HT1080 (cell line): ENCODE measurements at regions not wholly inside any gene's neighbourhood (a gene's known extent, or its start where the extent isn't known, plus 50 kb on each side); places are given as distances from the start of the nearest gene placed in this dataset.
"Not testable (repeated sequence)": the region's sequence is repeated elsewhere in the genome, so short reads cannot be mapped to it uniquely, and the experiment has no call there.

ENCODE experiments used
- DNase-seq: peaks from one replicate; pipeline ENCODE4 v3.0.0-alpha.2; 2015; ENCODE audit warnings: low read depth

DNA sequence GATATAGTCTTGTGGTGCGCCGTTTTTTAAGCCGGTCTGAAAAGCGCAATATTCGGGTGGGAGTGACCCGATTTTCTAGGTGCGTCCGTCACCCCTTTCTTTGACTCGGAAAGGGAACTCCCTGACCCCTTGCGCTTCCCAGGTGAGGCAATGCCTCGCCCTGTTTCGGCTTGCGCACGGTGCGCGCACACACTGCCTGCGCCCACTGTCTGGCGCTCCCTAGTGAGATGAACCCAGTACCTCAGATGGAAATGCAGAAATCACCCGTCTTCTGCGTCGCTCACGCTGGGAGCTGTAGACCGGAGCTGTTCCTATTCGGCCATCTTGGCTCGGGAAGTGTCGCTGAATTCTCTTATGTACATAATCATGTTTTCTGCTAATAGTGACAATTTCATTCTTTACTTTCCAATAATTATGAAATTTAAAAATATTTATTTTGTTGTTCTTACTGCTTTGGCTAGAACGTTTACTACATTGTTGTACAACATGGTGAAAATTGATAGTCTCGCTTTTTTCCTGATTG lies 61.2 kb upstream of the MINDY3 start:
- not testable (repeated sequence) for DNase-seq

DNA sequence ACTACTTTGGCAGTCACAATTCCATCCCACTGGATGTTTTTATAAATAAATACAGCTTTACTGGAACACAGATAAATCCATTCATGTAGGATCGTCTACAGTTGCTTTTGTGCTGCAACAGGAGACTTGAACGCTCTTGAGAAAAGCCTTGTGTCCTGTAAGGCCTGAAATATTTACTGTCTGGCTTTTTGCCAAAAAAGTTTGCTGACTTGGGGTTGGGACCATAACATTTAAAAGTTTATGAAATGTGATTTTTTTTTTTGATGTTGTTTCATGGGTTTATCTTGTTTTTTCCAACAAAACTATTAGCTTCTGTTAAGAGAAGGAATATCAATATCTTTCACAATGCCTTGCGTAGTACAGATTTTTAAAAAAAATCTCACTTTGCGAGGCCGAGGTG lies 71.1 kb upstream of the MINDY3 start:
- DNase-seq = no peak

- DNase-seq = peak; percentile 50
Observed at GRCh38 chr10:15939543-15939942, 79.2 kb upstream of the MINDY3 start.

DNA sequence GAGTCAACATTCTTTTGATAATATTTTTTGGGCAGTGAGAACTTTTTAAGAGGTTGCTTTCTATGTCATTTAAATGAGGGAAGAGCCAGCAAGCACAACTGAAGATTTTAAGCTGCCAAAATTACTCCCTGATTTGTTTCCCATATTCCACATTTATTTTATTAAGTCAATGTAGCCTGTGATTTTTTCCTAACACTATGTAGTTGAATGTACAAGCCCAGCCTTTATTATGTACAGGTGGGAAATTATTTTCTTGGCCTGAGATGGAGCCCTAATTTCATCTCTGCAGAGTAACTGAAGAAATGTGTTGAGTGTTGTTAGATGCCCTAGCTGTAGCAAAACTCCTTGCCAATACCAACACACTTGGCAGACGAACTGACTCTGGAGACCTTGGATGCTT lies 83.1 kb upstream of the MINDY3 start:
- DNase-seq = no peak

- no peak for DNase-seq
Observed at GRCh38 chr10:15954188-15954587, 93.9 kb upstream of the MINDY3 start.

DNA sequence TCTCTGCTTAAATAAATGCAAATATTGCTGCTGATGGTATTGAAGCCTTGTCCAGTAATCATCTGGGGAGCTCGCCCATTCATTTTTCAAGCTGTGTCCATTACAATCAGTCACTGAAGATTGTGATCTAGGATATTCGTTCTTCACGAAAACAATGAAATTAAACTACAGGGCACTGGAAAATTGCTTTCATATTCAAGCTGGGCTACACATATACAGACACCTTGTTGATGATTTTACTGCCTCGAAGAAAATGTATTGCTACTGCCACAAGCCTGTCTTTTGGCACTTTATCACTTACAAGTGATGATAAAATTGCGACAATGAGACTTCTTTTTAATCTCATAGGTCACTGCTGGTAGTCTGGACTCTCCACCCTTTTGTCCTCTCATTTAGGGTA lies 100.0 kb upstream of the MINDY3 start:
- no peak for DNase-seq

GRCh38 chr10:15972736-15973135 lies 112.4 kb upstream of the MINDY3 start:
- DNase-seq = not testable (repeated sequence)

DNA sequence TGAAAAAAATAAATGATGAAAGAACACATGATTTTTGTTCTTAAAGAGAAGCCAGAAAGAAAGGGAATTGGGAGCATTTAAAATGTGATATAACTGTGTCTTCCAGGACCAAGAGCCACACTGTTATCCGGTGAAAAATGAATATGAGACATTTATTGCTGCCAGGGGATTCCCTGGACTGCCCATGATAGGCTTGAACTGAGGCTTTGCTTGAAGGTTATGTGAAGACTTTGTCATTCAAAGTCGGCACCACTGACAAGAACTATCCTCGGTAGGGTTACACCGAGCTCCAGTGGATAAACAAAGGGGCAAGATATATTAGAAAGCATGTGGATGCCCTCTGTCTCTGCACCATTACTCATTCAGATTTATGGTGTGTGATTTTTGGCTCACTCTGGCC lies 125.4 kb upstream of the MINDY3 start:
- no peak for DNase-seq

- no peak for DNase-seq
Observed at GRCh38 chr10:15990535-15991129, 130.3 kb upstream of the MINDY3 start.

DNA sequence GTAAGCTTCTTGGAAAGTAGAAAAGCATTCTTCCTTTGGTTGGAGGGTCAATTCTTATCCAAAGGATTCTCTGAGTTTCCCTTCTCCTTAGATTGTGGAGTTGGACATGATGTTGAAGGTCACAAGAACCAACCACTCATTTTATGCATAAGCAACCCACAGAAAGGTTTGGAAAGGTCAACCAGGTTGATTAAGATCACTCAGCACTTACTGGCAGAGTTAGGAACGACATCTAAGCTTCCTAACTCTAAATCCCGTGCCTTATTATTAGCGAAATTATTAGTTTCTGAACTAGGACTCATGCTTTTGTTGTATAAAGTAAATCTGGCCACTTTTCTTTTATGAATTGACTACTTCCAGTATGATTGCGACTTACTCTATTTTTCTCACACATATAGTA lies 137.0 kb upstream of the MINDY3 start:
- DNase-seq = no peak

DNA sequence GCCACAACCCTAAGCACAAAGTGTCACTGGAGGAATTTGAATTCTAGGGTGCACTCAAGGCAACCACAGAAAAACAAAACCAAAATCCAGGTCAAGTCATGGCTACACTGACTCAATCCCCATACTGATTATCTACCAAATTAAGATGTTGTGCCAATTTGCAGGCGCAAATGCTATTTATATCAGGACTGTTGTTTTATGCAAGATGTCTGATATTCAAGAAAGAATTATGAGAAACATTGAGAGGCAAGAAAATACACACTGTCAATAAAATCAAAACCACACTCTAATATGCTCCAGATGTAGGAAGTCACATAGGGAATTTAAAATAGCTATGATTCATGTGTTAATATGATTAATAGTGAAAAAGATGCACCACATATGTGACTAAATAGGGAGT lies 141.3 kb upstream of the MINDY3 start:
- DNase-seq = no peak

GRCh38 chr10:16009785-16010184 lies 149.5 kb upstream of the MINDY3 start:
- no peak for DNase-seq

DNA sequence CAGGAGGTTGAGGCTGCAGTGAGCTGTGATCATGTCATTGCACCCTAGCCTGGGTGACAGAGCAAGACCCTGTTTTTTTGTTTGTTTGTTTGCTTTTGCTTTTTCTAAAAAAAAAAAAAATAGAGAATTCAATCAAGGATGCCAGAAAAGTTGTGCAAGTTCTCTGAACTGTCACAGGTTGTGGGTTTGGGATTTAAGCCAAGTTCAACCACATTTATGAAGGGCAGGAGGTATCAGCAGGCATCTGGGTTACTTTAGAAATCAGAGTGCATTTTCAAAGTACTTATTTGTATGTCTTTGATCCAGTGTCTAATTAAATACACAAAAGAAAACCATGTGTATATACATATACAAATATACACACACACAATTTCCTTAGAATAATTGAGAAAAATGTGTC lies 151.2 kb upstream of the MINDY3 start:
- no peak for DNase-seq

DNA sequence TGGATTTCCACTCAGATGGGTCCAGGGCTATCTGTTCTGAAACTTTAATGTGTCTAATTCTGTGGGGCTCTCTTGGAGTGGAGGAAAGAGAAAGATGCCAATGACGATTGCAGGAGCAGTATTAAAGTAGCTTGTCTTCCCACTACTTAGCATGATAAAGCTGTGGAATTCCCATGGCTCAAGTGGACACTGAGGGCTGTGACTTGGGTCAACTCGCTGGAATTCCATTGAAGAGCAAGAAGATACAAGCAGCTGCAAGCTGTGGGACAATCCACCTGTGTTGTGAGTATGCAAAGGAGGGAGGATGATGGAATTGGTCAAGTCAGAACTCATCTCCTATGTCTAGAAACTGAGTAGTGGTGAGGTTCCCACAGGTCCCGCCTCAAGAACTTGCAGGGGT lies 154.2 kb upstream of the MINDY3 start:
- DNase-seq = no peak

DNA sequence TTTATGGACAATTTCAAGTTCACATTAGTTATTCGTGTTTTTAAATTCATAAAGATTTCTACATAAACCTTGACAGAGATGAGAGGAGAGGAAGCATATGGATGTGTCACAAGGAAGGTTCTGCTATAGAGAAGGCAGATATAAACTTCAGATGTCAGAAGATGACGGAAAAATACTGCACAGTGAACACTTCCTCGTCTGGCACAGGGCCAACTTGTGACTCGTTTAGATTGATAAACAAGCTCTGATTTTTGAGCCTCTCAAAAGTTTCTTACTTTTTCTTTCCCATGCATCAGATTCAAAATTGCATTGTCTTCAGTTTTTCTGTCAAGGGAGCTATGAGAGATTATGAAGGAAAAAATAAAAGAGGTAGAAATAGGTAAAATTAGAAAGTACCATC lies 156.4 kb upstream of the MINDY3 start:
- no peak for DNase-seq

DNA sequence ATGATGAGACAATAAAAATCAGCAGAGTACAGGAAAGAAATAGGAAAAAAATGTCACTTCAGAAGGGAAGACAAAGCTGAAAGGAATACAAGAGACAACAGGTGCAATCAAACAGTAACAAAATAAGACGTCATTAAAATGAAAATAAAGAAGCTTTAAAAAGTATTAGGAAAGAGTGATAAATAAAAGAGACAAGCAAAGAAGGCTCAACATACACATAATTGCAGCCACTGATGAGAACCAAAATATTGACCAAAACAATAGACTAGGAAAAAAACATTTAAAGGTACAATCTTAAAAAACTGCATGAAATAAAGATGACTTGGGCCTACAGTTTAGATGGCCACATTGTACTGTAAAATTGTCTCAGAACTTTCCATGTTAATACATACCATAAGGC lies 160.5 kb upstream of the MINDY3 start:
- DNase-seq = no peak

- DNase-seq = not testable (repeated sequence)
Observed at GRCh38 chr10:16026832-16027231, 166.5 kb upstream of the MINDY3 start.

DNA sequence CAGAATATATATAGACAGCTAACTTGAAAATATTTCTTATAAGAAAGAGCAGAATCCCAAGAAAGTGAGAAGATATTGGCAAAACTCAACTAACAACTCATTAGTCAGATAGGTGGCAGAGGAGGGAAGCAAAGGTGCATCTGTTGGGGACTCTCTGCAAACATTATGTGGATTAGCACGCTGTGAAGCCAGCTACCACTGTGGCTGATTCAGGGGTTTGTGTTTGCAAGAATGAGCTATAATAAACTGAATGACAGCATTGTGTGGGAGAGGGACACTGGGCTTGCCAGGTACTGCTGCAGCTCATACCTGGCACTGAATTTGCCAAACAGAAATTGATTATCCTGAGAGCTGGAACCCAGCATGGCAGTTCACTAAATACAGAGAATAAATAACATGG lies 170.3 kb upstream of the MINDY3 start:
- no peak for DNase-seq

DNA sequence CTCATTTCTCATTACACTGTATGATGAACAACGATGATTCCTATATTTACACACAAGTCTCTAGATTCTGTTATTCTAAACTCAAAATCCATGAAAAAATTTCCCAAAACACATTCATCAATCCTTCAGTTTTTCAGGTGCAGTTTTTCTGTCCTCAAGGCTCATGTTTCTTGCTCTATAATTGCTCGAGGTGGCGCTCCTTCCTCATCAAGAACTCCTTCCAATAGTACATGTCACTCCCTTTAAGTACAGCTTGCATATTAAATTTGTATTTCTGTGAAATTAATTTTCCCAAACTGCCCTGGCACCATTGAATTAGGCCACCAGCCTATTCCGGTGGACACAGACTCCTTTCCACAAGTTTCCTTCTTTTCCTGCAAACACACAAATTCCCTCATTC lies 188.7 kb upstream of the MINDY3 start:
- DNase-seq = peak; percentile 10

GRCh38 chr10:16049782-16050181 lies 189.5 kb upstream of the MINDY3 start:
- peak; percentile 10 for DNase-seq

DNA sequence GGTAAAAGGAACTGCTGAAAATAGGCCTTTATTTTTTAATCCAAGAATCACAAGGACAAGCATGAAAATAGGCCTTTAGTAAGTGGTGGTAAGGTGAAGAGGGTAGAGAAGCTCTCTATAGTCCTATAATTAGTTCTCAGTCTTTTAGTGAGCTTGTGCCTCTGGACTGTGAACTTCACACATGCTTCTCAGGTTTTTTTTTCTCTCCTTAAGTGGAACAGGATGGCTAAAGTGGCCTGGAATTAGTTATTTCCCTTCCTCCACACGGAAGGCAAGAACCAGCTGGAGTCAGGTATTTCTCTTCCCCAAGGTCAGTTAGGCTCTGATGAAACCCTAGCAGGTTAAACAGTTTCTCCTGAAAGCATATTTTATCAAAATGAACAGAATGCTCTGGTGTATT lies 203.0 kb upstream of the MINDY3 start:
- no peak for DNase-seq

DNA sequence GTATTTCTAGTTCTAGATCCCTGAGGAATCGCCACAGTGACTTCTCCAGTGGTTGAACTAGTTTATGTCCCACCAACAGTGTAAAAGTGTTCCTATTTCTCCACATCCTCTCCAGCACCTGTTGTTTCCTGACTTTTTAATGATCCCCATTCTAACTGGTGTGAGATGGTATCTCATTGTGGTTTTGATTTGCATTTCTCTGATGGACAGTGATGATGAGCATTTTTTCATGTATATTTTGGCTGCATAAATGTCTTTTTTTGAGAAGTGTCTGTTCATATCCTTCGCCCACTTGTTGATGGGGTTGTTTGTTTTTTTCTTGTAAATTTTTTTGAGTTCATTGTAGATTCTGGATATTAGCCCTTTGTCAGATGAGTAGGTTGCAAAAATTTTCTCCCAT lies 223.2 kb upstream of the MINDY3 start:
- not testable (repeated sequence) for DNase-seq

DNA sequence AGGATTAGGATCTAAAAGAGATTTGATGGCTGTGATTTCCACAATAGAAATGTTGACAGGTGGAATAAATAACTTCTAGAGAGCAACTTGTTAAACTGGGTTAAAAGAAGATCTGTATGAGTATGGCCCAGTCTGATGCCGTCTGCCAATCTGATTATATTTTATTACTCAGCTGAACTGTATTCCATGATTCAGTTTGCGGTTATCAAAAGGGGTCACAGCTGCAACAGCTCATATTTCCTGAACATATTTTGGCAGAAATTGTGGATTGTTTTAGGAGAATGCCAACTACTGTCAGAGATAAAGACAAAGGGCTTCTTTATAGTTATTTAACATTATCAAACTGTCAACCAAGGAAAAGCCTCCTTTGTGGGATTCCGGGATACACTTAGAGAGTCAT lies 244.8 kb upstream of the MINDY3 start:
- DNase-seq = peak; percentile 92
